ENCODE measurements at regions not wholly inside any gene's neighbourhood (a gene's known extent, or its start where the extent isn't known, plus 50 kb on each side); places are given as distances from the start of the nearest gene placed in this dataset.

GRCh38 chr1:116262995-116263385 lies 110.1 kb upstream of the ATP1A1 start:
- DNase-seq (ENCODE audit: low spot score) = no peak

- DNase-seq (ENCODE audit: low spot score) = no peak
Measured at GRCh38 chr1:116265931-116266863, 106.8 kb upstream of the ATP1A1 start.

DNA sequence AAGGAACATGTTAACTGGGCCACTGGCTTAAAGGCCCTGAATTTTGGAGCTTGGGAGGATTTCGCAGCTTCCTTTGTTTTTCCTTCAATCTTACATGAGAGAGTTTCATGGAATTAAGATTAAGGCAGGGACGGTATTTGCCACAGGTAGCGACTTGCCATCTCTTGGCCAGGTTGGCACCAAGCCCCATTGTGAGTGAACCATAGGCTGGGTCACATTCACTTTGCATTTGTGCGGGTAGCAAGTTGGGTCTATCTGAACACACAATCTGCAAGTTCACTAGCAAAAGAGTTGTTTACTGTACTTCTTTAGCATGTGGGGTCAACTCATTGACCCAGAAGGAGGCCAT lies 106.2 kb upstream of the ATP1A1 start:
- DNase-seq (ENCODE audit: low spot score) = no peak

DNA sequence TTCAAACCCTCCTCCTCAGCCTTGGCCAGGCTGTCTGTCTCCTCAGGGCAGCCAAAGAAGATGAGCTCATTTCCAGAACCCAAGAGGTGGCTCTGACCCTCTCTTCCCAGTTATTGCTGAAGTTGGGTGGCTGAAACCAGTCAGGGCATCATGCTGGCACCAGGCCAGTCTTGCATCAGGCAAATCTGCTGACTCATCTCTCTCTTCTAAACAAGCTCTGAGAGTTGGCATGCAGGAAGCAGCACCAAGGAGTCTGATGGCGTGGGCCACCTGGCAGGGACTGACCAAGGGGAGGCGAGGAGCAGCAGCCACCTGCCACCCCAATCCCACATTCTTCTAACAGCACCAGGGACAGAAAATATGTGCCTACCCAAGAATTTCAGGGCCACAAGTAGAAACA lies 104.8 kb upstream of the ATP1A1 start:
- peak; percentile 40 for DNase-seq (ENCODE audit: low spot score)

DNA sequence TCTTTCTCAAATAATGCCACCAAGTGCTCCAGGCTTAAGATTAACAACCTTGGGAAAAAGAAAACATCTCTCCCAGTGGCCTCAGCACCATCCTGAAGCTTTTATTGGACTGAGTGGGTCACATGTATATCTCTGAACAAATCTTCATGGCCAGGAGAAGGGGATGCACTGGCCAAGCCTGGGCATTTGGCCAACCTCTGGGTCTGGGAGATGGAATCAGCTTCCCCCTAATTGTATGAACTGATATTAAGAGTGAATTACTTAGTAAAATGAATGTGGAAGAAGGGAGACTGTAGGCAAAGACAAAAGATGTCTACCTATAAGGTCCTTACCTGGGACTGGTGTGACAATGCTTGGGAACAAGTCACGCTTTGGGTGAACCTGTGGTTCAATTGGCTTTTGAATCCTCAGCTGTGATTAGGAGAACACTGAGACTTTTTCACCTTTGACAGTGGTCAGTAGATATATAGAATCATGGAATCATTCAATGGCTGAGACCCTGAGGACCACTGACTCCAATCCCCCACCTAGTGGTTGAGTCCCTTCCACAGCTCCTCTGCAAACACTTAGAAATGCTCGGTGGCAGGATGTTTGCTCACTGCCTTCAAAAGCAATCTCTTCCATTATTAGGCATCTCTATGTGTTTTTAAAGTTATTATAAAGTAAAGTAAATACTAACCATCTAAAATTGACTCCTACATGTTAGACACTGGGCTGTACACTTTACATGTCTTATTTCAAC lies 102.6 kb upstream of the ATP1A1 start:
- no peak for DNase-seq (ENCODE audit: low spot score)

DNA sequence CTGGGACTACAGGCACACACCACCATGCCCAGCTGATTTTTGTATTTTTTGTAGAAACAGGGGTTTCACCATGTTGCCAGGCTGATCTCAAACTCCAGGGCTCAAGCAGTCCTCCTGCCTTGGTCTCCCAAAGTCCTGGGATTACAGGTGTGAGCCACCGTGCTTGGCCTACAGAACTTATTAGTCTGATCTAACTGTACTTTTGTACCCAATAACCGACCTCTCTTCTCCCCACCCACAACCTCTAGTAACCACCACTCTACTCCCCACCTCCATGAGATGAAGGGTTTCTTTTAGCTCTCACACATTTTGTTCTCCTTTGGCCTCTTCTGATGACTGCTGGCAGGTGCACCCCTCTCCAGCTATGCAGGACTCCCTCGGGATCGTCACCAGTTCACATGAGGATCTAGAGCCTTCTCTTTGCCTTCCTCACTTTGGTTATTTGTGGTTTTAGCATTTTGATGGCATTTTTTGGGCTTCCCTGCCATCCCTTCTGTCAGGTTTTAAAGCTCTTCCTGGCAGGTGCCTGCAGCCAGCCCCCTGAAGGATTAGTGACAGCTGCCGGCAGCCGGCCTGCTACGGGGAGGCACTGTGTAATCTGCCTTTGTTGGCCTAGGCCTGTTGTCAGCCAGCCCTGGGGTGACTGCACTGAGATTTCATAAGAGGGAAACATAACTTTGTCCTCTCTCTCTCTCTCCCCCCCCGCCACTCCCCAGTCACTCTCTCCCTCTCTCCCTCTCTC lies 99.8 kb upstream of the ATP1A1 start:
- DNase-seq (ENCODE audit: low spot score) = no peak

GRCh38 chr1:116276532-116276931 lies 96.5 kb upstream of the ATP1A1 start:
- no peak for DNase-seq (ENCODE audit: low spot score)

DNA sequence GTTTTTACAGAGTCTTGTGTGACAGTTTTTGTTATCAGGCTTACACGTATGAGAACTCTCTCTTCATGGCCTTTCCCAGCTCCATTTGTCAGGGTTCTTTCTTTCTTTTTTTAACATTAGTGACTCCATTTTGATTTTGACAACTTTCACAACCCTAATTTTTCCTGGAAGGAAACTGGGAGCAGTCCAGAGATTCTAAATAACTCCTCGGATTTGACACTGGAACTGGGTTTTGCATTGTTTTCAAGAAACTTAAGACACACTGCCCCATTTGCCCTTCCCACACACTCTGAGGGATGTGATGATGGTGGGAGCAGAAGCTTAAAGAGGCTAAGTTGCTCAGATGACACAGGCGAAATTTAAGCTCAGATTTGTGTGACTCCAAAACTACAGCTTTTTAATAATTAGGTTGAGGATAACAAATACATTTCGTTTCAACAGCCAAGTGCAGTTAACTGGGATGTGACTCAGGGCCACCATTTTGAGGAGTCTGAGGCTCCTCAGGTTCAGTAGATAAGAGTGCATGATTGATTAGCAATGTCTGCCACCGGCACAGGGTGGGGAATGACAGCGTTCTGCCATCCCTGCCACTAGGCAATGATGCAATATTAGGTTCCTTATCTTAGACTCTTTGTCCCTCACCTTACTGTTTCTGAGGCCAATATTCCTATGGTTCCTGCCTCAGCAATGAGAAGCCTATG lies 95.1 kb upstream of the ATP1A1 start:
- DNase-seq (ENCODE audit: low spot score) = no peak

GRCh38 chr1:116278541-116278866 lies 94.5 kb upstream of the ATP1A1 start:
- DNase-seq (ENCODE audit: low spot score) = no peak

- no peak for DNase-seq (ENCODE audit: low spot score)
Measured at GRCh38 chr1:116279715-116280114, 93.3 kb upstream of the ATP1A1 start.

DNA sequence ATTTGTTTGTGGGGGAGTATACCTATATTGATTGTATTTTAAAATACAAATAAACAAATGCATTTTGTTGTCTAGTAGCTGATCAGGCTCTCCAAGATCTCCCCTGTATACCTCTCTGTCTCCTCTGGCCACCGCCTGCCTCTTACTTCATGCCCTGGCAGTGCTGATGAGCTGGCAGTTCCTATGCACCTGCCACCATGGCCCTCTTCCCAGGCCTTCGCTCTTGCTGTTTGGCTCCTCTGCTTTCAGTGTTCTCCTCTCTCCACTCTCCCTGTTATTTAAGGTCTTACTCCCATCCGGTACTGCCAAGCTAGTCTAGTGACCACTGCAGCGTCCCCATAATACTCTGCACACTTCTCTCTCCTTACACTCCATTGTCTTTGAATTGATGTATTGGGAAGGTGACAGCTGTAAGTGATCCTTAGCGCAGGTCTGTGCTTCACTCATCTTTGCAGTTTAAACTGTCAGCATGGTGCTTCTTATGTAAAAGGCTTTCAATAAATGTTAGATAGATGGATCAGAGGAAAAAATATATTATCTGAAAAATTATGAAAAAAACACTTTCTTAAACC lies 88.1 kb upstream of the ATP1A1 start:
- no peak for DNase-seq (ENCODE audit: low spot score)

GRCh38 chr1:116286541-116286971 lies 86.5 kb upstream of the ATP1A1 start:
- no peak for DNase-seq (ENCODE audit: low spot score)

GRCh38 chr1:116287341-116288200 lies 85.5 kb upstream of the ATP1A1 start:
- DNase-seq (ENCODE audit: low spot score) = no peak

GRCh38 chr1:116288201-116288598 lies 84.8 kb upstream of the ATP1A1 start:
- DNase-seq (ENCODE audit: low spot score) = no peak

DNA sequence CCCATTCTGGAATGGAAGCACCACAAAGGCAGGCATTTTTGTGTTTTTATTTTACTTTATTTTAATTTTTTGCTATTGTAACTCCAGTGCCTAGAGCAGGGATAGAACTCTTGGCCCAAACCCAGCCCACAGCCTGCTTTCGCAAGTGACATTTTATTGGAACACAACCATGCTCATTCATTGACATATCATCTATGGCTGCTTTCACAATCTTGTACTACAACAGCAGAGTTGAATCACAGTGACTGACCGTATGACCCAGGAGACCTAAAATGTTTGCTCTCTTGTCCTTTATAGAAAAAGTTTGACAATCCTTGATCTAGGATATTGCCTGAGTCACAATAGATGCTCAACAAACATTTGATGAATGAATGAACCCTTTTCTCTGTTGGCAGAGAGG lies 83.9 kb upstream of the ATP1A1 start:
- DNase-seq (ENCODE audit: low spot score) = no peak

DNA sequence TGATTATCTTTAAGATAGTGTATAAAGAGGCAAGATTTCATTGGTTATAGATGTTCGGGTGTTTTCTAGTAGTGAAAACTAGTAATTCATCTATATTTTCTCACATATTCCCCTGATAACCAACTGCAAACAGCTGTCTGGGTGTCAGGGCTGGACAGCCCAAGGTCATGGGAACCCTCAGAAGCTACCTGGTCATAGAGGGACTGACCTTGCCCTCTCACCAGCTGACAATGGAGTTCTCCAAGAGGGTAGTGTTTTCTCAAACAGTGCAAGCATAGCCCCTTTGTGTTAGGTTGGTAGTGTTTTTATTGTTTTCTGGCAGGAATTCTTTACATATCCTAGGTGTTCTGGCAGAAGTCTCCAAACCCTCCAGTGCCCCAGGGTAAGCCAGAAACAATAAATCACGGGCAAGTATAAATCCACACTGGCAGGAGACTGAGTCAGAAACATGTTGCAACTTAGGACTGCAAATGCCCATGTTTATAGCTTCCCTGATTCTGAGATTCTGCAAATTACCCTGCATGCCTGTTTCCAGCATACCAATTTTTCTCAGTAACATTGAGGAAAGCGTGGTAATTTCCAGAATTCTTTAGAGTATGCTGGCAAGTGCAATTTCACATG lies 82.8 kb upstream of the ATP1A1 start:
- no peak for DNase-seq (ENCODE audit: low spot score)

- no peak for DNase-seq (ENCODE audit: low spot score)
Measured at GRCh38 chr1:116291024-116291423, 82.0 kb upstream of the ATP1A1 start.

GRCh38 chr1:116292929-116293725 lies 79.9 kb upstream of the ATP1A1 start:
- no peak for DNase-seq (ENCODE audit: low spot score)

GRCh38 chr1:116297495-116298212 lies 75.4 kb upstream of the ATP1A1 start:
- DNase-seq (ENCODE audit: low spot score) = no peak

Measured in Ammon's horn (tissue), 1 donor.